ENCODE measurements at regions not wholly inside any gene's neighbourhood (a gene's known extent, or its start where the extent isn't known, plus 50 kb on each side); places are given as distances from the start of the nearest gene placed in this dataset.

DNA sequence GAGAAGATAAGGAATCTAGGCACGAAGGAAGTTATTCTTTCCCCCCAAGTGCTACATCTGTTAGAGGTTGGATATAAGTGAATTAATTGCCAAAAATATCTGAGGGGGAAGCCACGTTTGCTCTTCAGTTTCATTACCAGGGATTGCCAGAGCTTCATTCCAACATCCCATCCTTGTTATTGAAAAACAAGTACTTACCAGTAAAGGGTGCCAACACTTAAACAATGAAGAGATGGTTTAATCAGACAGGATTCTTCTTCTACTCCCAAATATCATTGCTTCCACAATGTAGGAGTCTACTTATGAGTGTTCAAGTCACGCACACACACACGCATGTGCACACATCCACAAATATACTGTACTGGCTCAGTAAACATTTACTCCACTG lies 312.4 kb downstream of the RPAP3 start:
- DNase-seq (ENCODE audit: low read depth) = no peak
- TF ChIP-seq, protein P1, sequence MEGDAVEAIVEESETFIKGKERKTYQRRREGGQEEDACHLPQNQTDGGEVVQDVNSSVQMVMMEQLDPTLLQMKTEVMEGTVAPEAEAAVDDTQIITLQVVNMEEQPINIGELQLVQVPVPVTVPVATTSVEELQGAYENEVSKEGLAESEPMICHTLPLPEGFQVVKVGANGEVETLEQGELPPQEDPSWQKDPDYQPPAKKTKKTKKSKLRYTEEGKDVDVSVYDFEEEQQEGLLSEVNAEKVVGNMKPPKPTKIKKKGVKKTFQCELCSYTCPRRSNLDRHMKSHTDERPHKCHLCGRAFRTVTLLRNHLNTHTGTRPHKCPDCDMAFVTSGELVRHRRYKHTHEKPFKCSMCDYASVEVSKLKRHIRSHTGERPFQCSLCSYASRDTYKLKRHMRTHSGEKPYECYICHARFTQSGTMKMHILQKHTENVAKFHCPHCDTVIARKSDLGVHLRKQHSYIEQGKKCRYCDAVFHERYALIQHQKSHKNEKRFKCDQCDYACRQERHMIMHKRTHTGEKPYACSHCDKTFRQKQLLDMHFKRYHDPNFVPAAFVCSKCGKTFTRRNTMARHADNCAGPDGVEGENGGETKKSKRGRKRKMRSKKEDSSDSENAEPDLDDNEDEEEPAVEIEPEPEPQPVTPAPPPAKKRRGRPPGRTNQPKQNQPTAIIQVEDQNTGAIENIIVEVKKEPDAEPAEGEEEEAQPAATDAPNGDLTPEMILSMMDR (IDR thresholded peaks at IDR 0.05; ENCODE audit: insufficient read depth, low read depth, low read length) = no peak
- H3K4me3 ChIP-seq (ENCODE audit: low read depth, low read length) = no peak overlapping the region

- DNase-seq (ENCODE audit: low read depth) = no peak
- no peak overlapping the region for H3K4me3 ChIP-seq (ENCODE audit: low read depth, low read length)
- TF ChIP-seq, protein P1 (IDR thresholded peaks at IDR 0.05; ENCODE audit: insufficient read depth, low read depth, low read length) = no peak
These were observed 311.8 kb upstream of the AMIGO2 start for GRCh38 chr12:47391566-47391965.

DNA sequence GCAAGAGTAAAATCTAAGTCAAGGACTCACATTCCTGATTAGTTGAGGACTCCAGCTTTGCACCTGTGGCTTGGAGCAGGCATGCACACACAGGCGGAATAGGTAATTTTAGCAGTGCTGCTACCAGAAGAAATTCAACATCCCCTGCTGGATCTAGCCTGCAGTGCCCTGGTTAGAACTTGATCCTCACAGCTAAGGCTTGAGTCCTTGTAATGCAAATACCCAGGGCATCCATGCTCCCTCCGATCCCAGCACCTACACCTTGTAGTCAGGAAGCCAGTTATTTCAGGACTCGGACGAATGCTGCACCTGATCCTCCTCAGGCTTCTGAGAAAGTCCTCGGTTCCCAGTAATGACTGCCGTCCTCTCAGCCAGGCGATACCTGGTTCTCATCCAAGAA lies 309.0 kb upstream of the AMIGO2 start:
- DNase-seq (ENCODE audit: low read depth) = no peak
- TF ChIP-seq, protein P1 (IDR thresholded peaks at IDR 0.05; ENCODE audit: insufficient read depth, low read depth, low read length) = no peak

GRCh38 chr12:47387994-47388393 lies 308.2 kb upstream of the AMIGO2 start:
- TF ChIP-seq, protein P1 (IDR thresholded peaks at IDR 0.05; ENCODE audit: insufficient read depth, low read depth, low read length) = no peak
- DNase-seq (ENCODE audit: low read depth) = no peak
- H3K4me3 ChIP-seq (ENCODE audit: low read depth, low read length) = no peak overlapping the region

More for the DNA sequence above, 309.0 kb upstream of the AMIGO2 start:
- no peak overlapping the region for H3K4me3 ChIP-seq (ENCODE audit: low read depth, low read length)

DNA sequence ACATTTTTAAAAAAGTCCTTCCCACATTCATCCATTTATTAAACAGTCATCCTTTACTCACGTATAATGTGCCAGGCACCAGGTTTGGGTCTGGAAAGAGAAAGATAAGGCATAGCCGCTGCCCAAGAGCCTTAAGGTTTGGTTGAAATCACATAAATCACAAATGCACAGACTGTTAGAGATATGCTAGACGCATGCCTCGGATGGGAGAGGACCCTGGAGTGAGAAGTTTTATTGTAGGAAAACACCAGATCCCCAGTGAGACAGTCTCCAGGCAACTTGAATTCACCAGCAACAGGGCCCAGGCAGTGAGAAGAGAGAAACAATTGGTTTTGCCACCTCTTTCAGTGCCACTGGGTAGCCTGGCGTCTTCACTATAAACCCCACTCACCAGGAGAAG lies 305.9 kb upstream of the AMIGO2 start:
- DNase-seq (ENCODE audit: low read depth) = no peak
- TF ChIP-seq, protein P1 (IDR thresholded peaks at IDR 0.05; ENCODE audit: insufficient read depth, low read depth, low read length) = no peak
- no peak overlapping the region for H3K4me3 ChIP-seq (ENCODE audit: low read depth, low read length)

DNA sequence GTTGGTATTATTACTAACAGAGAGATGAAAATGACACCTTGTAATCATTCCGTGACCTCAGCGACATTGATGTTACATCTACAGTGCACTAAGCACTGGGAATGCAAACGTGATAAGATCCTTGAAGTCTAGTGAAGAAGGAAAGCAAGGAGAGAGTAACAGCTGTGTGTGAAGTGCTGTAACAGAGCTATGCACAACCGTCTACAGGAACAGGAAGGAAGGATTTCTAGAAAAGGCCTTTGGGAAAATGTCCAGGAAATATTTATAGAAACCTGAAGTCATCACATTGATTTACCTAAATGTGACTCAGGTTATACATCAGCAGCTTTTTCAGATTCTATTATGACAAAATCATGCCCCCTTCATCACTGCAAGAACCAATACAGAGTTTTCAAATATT lies 304.2 kb upstream of the AMIGO2 start:
- H3K4me3 ChIP-seq (ENCODE audit: low read depth, low read length) = no peak overlapping the region
- TF ChIP-seq, protein P1 (IDR thresholded peaks at IDR 0.05; ENCODE audit: insufficient read depth, low read depth, low read length) = no peak
- peak; percentile 43 for DNase-seq (ENCODE audit: low read depth)

GRCh38 chr12:47382305-47382704 lies 302.5 kb upstream of the AMIGO2 start:
- H3K4me3 ChIP-seq (ENCODE audit: low read depth, low read length) = no peak overlapping the region
- DNase-seq (ENCODE audit: low read depth) = no peak
- TF ChIP-seq, protein P1 (IDR thresholded peaks at IDR 0.05; ENCODE audit: insufficient read depth, low read depth, low read length) = no peak

Data from fibroblast of villous mesenchyme (primary cell).